Heart right ventricle (tissue), 16 donors: ENCODE measurements at regions not wholly inside any gene's neighbourhood (a gene's known extent, or its start where the extent isn't known, plus 50 kb on each side); places are given as distances from the start of the nearest gene placed in this dataset.
A peak's percentile ranks its signal among the peaks of the same experiment; 100 is the strongest.

Experiments used
- ATAC-seq, 8 donors: fragments of 200-7000 bp; cut with Tn5 transposase; one replicate each; pipeline ENCODE4 v1.9.1; 2020; ENCODE audit warnings: mild to moderate bottlenecking in 8 of 8, moderate library complexity in 8 of 8, moderate number of reproducible peaks in 1 of 8
- DNase-seq, 2 donors: peaks; one replicate each; pipeline ENCODE4 v3.0.0-alpha.2; 2020
- H3K27ac ChIP-seq, 10 donors: fragments of 200-600 bp; sonication (generic) in 2 of 10; one replicate each; pipeline versions ENCODE4 v1.5.0 to v1.8.0; 2020 to 2022; ENCODE audit warnings: mild to moderate bottlenecking in 3 of 10
- H3K27me3 ChIP-seq, 7 donors: fragments of 200-600 bp; one replicate each; pipeline ENCODE4 v1.8.0; 2021 to 2022; ENCODE audit warnings: mild to moderate bottlenecking in 2 of 7
- H3K36me3 ChIP-seq, 9 donors: fragments of 200-600 bp; sonication (generic) in 1 of 9; one replicate each; pipeline versions ENCODE4 v1.5.0 to v1.8.0; 2020 to 2022; ENCODE audit warnings: mild to moderate bottlenecking in 2 of 9
- H3K4me1 ChIP-seq, 9 donors: fragments of 200-600 bp; sonication (generic) in 1 of 9; one replicate each; pipeline versions ENCODE4 v1.5.0 to v1.8.0; 2020 to 2022; ENCODE audit warnings: mild to moderate bottlenecking in 4 of 9
- H3K4me3 ChIP-seq, 10 donors: fragments of 200-600 bp; sonication (generic) in 2 of 10; one replicate each; pipeline versions ENCODE4 v1.5.0 to v1.8.0; 2020 to 2022; ENCODE audit warnings: mild to moderate bottlenecking in 7 of 10, moderate library complexity in 2 of 10
- H3K9me3 ChIP-seq, 11 donors: fragments of 200-600 bp in 10 of 11; sonication (generic) in 2 of 11; one replicate each; pipeline versions ENCODE4 v1.5.0 to v1.8.0; 2013 to 2022; ENCODE audit warnings: mild to moderate bottlenecking in 2 of 11, control low read depth in 1 of 11, moderate library complexity in 1 of 11
- CTCF ChIP-seq, 9 donors: fragments of 200-600 bp; sonication (generic) in 2 of 9; IDR thresholded peaks; one replicate each; pipeline versions ENCODE4 v1.5.0 to v1.8.0; 2021 to 2022; ENCODE audit warnings: antibody characterized with exemption in 9 of 9, mild to moderate bottlenecking in 5 of 9, moderate library complexity in 1 of 9
- WGBS, 2 donors: extraction: QIAGEN DNeasy Blood & Tissue Kit; methylation state at CpG; one replicate each; pipeline ENCODE4 v1.1.7; 2013; ENCODE audit warnings: inconsistent platforms in 1 of 2; 5-methylcytosine and 5-hydroxymethylcytosine counted together
- intact Hi-C, 10 donors: fragments of 100-400 bp; cut with DNase I; formaldehyde crosslinking; loops; one replicate each; pipeline versions ENCODE4 v1.11.1 to v1.14.2; 2022
- donor health status: Arrhythmogenic right ventricular cardiomyopathy.
- donor health status: ischemic (EF 13 %, LVEDD 7.1; RV severe dilation, severe dysfunction).
- donor health status: healthy with polysubstance abuse.
- donor health status: DM: no; HTN: yes; CAD: no.
- donor health status: DM: no; HTN: no; CAD: no.
- donor health status: ischemic (EF 25% LVEDD 6.9; RV normal size, moderate dysfunction).
- donor health status: ischemic (EF 25% LVEDD 5.7; RV mildly dilated, moderate dysfunction).
- donor health status: healthy.
- donor health status: DM: yes; HTN: yes; CAD: no.
- donor health status: Ischemic cardiomyopathy.
- donor health status: ischemic (EF 35%, LVEDD 5.7; RV mildly dilated, moderate dysfunction).
- donor health status: nonischemic (EF 11% LVEDD 7.7; RV severe dilation, severe dysfunction).
- donor health status: DM: yes; HTN: yes; CAD: no.
- donor health status: PGD.
- donor health status: ischemic (EF 29% LVEDD 5.4; RV normal size, mild dysfunction).
- donor health status: nonischemic (EF 23%, LVEDD 6.1; RV moderate dilation, normal function).

- Histone ChIP-seq H3K27me3 (no peaks in the 10 kb centered on the region), H3K4me3 (no peak overlapping the region), H3K9me3 (no peaks in the 10 kb centered on the region), H3K4me1 (peaks cover 0 to 10% (median 0%) of the 10 kb centered on the region in 9 donors), H3K36me3 (no peaks in the 10 kb centered on the region), H3K27ac (no peak overlapping the region)
- no peak for TF ChIP-seq CTCF (IDR thresholded peaks at IDR 0.05)
- DNase-seq (no peak), ATAC-seq (no peak)
- intact Hi-C loops, result no loop called here
- 95% methylated on average over 3 of the region's 3 CpGs for WGBS, 2 donors
Measured at GRCh38 chr10:10853954-10854353, 163.7 kb upstream of the CELF2 start.

- ATAC-seq (no peak), DNase-seq (no peak)
- intact Hi-C loops, result no loop called here
- Histone ChIP-seq H3K36me3 (no peaks in the 10 kb centered on the region), H3K4me3 (no peak overlapping the region), H3K27me3 (no peaks in the 10 kb centered on the region), H3K9me3 (no peaks in the 10 kb centered on the region), H3K27ac (no peak overlapping the region), H3K4me1 (peaks cover 0 to 11% (median 0%) of the 10 kb centered on the region in 9 donors)
- no peak for TF ChIP-seq CTCF (IDR thresholded peaks at IDR 0.05)
- 74 to 81% methylated on average over 4 of the region's 4 CpGs for WGBS, 2 donors
Measured at GRCh38 chr10:10854725-10855124, 162.9 kb upstream of the CELF2 start.

- ATAC-seq, result peak in 5 of 8 donors; percentile 33 to 77 (median 58)
Measured at GRCh38 chr10:10855151-10855581, 162.5 kb upstream of the CELF2 start.

GRCh38 chr10:10860455-10860976 is 157.2 kb upstream of the CELF2 start:
- DNase-seq (no peak), ATAC-seq (no peak)
- Histone ChIP-seq H3K4me3 (no peak overlapping the region), H3K4me1 (peaks cover 0 to 11% (median 0%) of the 10 kb centered on the region in 9 donors), H3K27me3 (no peaks in the 10 kb centered on the region), H3K36me3 (no peaks in the 10 kb centered on the region), H3K27ac (no peak overlapping the region), H3K9me3 (peaks cover 0 to 10% (median 0%) of the 10 kb centered on the region in 11 donors)
- no peak for TF ChIP-seq CTCF (IDR thresholded peaks at IDR 0.05)
- intact Hi-C loops, result no loop called here
- WGBS, 2 donors, result 62 to 75% methylated on average over 2 of the region's 2 CpGs

More at GRCh38 chr10:10855151-10855581, 162.5 kb upstream of the CELF2 start:
- peaks cover 0 to 11% (median 0%) of the 10 kb centered on the region in 9 donors for H3K4me1 ChIP-seq
- intact Hi-C loops, result no loop called here
- no peak overlapping the region for H3K27ac ChIP-seq
- no peak overlapping the region for H3K4me3 ChIP-seq
- WGBS, 2 donors, result 12 to 22% methylated on average over 1 of the region's 1 CpG
- H3K27me3 ChIP-seq, result no peaks in the 10 kb centered on the region
- no peak for DNase-seq
- H3K36me3 ChIP-seq, result no peaks in the 10 kb centered on the region
- no peaks in the 10 kb centered on the region for H3K9me3 ChIP-seq
- TF ChIP-seq CTCF (IDR thresholded peaks at IDR 0.05), result no peak
